ENCODE measurements at regions not wholly inside any gene's neighbourhood (a gene's known extent, or its start where the extent isn't known, plus 50 kb on each side); places are given as distances from the start of the nearest gene placed in this dataset.

GRCh38 chr6:119661078-119661477, 311.5 kb upstream of the MAN1A1 start:
- Mint-ChIP-seq H3K27me3 (ENCODE audit: low read depth) (peaks cover 7% of the 10 kb centered on the region), H3K27ac (no peak overlapping the region), H3K4me3 (no peak overlapping the region), H3K36me3 (ENCODE audit: low read depth) (no peaks in the 10 kb centered on the region), H3K9me3 (no peaks in the 10 kb centered on the region), H3K4me1 (ENCODE audit: low read depth) (no peaks in the 10 kb centered on the region)

- Mint-ChIP-seq H3K27me3 (ENCODE audit: low read depth) (peaks cover 10% of the 10 kb centered on the region), H3K4me1 (ENCODE audit: low read depth) (no peaks in the 10 kb centered on the region), H3K9me3 (no peaks in the 10 kb centered on the region), H3K27ac (no peak overlapping the region), H3K4me3 (no peak overlapping the region), H3K36me3 (ENCODE audit: low read depth) (no peaks in the 10 kb centered on the region)
Measured at GRCh38 chr6:119658917-119659316, 309.4 kb upstream of the MAN1A1 start.

- no peaks in the 10 kb centered on the region for H3K36me3 Mint-ChIP-seq (ENCODE audit: low read depth)
- H3K27ac Mint-ChIP-seq: no peak overlapping the region
- H3K9me3 Mint-ChIP-seq: no peaks in the 10 kb centered on the region
- H3K4me3 Mint-ChIP-seq: no peak overlapping the region
- H3K27me3 Mint-ChIP-seq (ENCODE audit: low read depth): peaks cover 13% of the 10 kb centered on the region
- no peaks in the 10 kb centered on the region for H3K4me1 Mint-ChIP-seq (ENCODE audit: low read depth)
Measured at GRCh38 chr6:119655124-119655523, 305.6 kb upstream of the MAN1A1 start.

GRCh38 chr6:119653329-119653728, 303.8 kb upstream of the MAN1A1 start:
- Mint-ChIP-seq H3K4me1 (ENCODE audit: low read depth) (no peaks in the 10 kb centered on the region), H3K36me3 (ENCODE audit: low read depth) (no peaks in the 10 kb centered on the region), H3K9me3 (no peaks in the 10 kb centered on the region), H3K27me3 (ENCODE audit: low read depth) (peaks cover 13% of the 10 kb centered on the region), H3K27ac (no peak overlapping the region), H3K4me3 (no peak overlapping the region)

GRCh38 chr6:119649531-119649930, 300.0 kb upstream of the MAN1A1 start:
- peaks cover 10% of the 10 kb centered on the region for H3K27me3 Mint-ChIP-seq (ENCODE audit: low read depth)
- no peak overlapping the region for H3K4me3 Mint-ChIP-seq
- H3K9me3 Mint-ChIP-seq: no peaks in the 10 kb centered on the region
- no peaks in the 10 kb centered on the region for H3K4me1 Mint-ChIP-seq (ENCODE audit: low read depth)
- no peak overlapping the region for H3K27ac Mint-ChIP-seq
- no peaks in the 10 kb centered on the region for H3K36me3 Mint-ChIP-seq (ENCODE audit: low read depth)

- Mint-ChIP-seq H3K4me3 (no peak overlapping the region), H3K36me3 (ENCODE audit: low read depth) (no peaks in the 10 kb centered on the region), H3K4me1 (ENCODE audit: low read depth) (no peaks in the 10 kb centered on the region), H3K27ac (no peak overlapping the region), H3K9me3 (no peaks in the 10 kb centered on the region), H3K27me3 (ENCODE audit: low read depth) (peaks cover 12% of the 10 kb centered on the region)
Measured at GRCh38 chr6:119647309-119647708, 297.7 kb upstream of the MAN1A1 start.

- H3K27ac Mint-ChIP-seq: no peak overlapping the region
- no peaks in the 10 kb centered on the region for H3K4me1 Mint-ChIP-seq (ENCODE audit: low read depth)
- peaks cover 8% of the 10 kb centered on the region for H3K27me3 Mint-ChIP-seq (ENCODE audit: low read depth)
- no peak overlapping the region for H3K4me3 Mint-ChIP-seq
- H3K9me3 Mint-ChIP-seq: no peaks in the 10 kb centered on the region
- no peaks in the 10 kb centered on the region for H3K36me3 Mint-ChIP-seq (ENCODE audit: low read depth)
Measured at GRCh38 chr6:119643876-119644275, 294.3 kb upstream of the MAN1A1 start.

- Mint-ChIP-seq H3K27ac (no peak overlapping the region), H3K4me1 (ENCODE audit: low read depth) (no peaks in the 10 kb centered on the region), H3K27me3 (ENCODE audit: low read depth) (peaks cover 1% of the 10 kb centered on the region), H3K9me3 (no peaks in the 10 kb centered on the region), H3K4me3 (no peak overlapping the region), H3K36me3 (ENCODE audit: low read depth) (no peaks in the 10 kb centered on the region)
Measured at GRCh38 chr6:119637768-119638167, 288.2 kb upstream of the MAN1A1 start.

GRCh38 chr6:119636060-119636459, 286.5 kb upstream of the MAN1A1 start:
- Mint-ChIP-seq H3K4me3 (no peak overlapping the region), H3K36me3 (ENCODE audit: low read depth) (no peaks in the 10 kb centered on the region), H3K9me3 (no peaks in the 10 kb centered on the region), H3K27me3 (ENCODE audit: low read depth) (peaks cover 6% of the 10 kb centered on the region), H3K4me1 (ENCODE audit: low read depth) (no peaks in the 10 kb centered on the region), H3K27ac (no peak overlapping the region)

GRCh38 chr6:119633461-119633860, 283.9 kb upstream of the MAN1A1 start:
- no peak overlapping the region for H3K27ac Mint-ChIP-seq
- no peaks in the 10 kb centered on the region for H3K4me1 Mint-ChIP-seq (ENCODE audit: low read depth)
- no peaks in the 10 kb centered on the region for H3K36me3 Mint-ChIP-seq (ENCODE audit: low read depth)
- H3K27me3 Mint-ChIP-seq (ENCODE audit: low read depth): peaks cover 15% of the 10 kb centered on the region
- no peak overlapping the region for H3K4me3 Mint-ChIP-seq
- H3K9me3 Mint-ChIP-seq: no peaks in the 10 kb centered on the region

- Mint-ChIP-seq H3K27me3 (ENCODE audit: low read depth) (peaks cover 15% of the 10 kb centered on the region), H3K9me3 (no peaks in the 10 kb centered on the region), H3K36me3 (ENCODE audit: low read depth) (no peaks in the 10 kb centered on the region), H3K27ac (no peak overlapping the region), H3K4me3 (no peak overlapping the region), H3K4me1 (ENCODE audit: low read depth) (no peaks in the 10 kb centered on the region)
Measured at GRCh38 chr6:119630561-119631192, 281.1 kb upstream of the MAN1A1 start.

GRCh38 chr6:119628691-119629594, 279.4 kb upstream of the MAN1A1 start:
- Mint-ChIP-seq H3K27ac (no peak overlapping the region), H3K36me3 (ENCODE audit: low read depth) (no peaks in the 10 kb centered on the region), H3K9me3 (no peaks in the 10 kb centered on the region), H3K4me3 (no peak overlapping the region), H3K27me3 (ENCODE audit: low read depth) (peaks cover 15% of the 10 kb centered on the region), H3K4me1 (ENCODE audit: low read depth) (no peaks in the 10 kb centered on the region)

GRCh38 chr6:119627908-119628669, 278.5 kb upstream of the MAN1A1 start:
- H3K27me3 Mint-ChIP-seq (ENCODE audit: low read depth): peaks cover 15% of the 10 kb centered on the region
- no peaks in the 10 kb centered on the region for H3K4me1 Mint-ChIP-seq (ENCODE audit: low read depth)
- H3K36me3 Mint-ChIP-seq (ENCODE audit: low read depth): no peaks in the 10 kb centered on the region
- H3K9me3 Mint-ChIP-seq: no peaks in the 10 kb centered on the region
- no peak overlapping the region for H3K4me3 Mint-ChIP-seq
- no peak overlapping the region for H3K27ac Mint-ChIP-seq

- Mint-ChIP-seq H3K36me3 (ENCODE audit: low read depth) (no peaks in the 10 kb centered on the region), H3K9me3 (no peaks in the 10 kb centered on the region), H3K27ac (no peak overlapping the region), H3K4me3 (no peak overlapping the region), H3K4me1 (ENCODE audit: low read depth) (no peaks in the 10 kb centered on the region), H3K27me3 (ENCODE audit: low read depth) (peaks cover 15% of the 10 kb centered on the region)
Measured at GRCh38 chr6:119626884-119627619, 277.5 kb upstream of the MAN1A1 start.

Data from T-helper 1 cell treated with Interleukin-12 subunit alpha and Interleukin-12 subunit beta and Interleukin-4 antibody, amounts not matched to agents 30 μg/mL and 1 μg/mL, for 36 hours (primary cell).